GM19328 (cell line): ENCODE measurements at regions not wholly inside any gene's neighbourhood (a gene's known extent, or its start where the extent isn't known, plus 50 kb on each side); places are given as distances from the start of the nearest gene placed in this dataset.

Experiments
- ATAC-seq: cut with Tn5 transposase; IDR thresholded peaks from one replicate; pipeline ENCODE4 v1.9.1; 2021; ENCODE audit warnings: mild to moderate bottlenecking, moderate library complexity; ENCODE audit not compliant: unreplicated experiment

DNA sequence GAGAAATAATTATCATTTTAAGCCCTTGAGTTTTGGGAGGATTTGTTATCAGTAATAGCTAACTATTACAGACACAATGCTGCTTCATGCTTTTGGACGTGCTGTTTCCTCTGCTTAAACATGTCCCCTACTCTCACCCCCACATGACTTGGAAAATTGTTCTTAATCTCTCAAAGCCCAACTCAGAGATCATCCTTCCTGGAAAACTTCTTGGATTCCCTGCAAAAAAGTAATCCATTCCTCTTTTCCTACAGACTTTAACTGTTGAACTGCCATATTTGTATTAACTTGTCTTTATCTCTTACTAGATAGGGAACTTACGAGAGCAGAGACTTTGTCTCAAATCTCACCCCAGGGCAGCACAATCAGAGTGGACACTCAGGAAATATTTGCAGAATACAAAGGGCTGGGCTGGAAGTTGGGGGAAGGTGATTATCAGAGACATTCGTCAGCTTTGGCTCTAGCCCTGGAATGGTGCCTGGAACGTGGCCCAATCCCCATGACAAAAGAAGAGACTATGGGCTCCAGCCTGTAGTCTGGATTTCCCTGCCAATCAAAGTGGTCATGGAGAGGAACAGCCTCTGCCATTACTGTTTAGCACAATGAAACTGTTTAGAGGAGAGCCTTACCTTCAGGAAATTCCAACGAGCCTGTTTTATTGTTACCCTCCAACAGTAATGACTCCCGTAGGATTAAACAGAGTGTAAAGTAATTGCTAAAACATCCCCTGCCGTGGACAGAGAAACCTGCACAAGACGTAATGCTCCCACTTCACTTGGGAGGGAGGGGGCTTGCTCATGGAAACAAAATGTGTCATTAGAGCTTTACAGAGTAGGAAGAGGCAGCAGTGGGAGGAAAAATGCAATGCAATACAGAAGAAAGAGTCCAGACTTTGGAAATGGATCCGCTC lies 140.4 kb upstream of the AUTS2 start:
- no peak for ATAC-seq

DNA sequence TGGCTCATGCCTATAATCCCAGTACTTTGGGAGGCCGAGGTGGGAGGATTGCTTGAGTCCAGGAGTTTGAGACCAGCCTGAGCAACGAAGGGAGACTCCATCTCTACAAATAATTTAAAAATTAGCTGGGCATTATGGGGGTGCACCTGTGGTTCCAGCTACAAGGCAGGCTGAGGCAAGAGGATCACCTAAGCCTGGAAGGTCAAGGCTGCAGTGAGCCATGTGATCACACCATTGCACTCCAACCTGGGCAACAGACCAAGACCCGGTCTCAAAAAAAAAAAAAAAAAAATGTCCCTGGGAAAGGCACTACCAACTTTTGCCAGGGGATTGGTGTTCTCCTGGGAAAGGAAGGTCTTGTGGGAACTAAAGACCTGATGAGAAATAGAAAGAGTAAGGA lies 134.2 kb upstream of the AUTS2 start:
- no peak for ATAC-seq

DNA sequence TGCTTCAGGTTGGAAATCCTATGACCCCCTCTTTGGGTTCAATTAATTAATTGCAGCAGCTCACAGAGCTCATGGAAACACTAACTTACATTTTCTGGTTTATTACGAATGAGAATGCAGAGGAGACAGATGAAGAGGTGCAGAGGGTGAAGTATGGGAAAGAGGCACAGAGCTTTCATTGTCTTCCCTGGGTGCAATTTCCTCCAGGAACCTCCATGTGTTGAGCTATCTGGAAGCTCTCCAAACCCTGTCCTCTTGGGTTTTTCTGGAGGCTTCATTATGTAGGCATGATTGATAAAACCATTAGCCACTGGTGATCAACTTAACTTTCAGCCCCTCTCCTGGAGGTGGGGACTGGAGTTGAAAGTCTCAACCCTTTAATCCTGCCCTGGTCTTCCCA lies 133.0 kb upstream of the AUTS2 start:
- no peak for ATAC-seq

DNA sequence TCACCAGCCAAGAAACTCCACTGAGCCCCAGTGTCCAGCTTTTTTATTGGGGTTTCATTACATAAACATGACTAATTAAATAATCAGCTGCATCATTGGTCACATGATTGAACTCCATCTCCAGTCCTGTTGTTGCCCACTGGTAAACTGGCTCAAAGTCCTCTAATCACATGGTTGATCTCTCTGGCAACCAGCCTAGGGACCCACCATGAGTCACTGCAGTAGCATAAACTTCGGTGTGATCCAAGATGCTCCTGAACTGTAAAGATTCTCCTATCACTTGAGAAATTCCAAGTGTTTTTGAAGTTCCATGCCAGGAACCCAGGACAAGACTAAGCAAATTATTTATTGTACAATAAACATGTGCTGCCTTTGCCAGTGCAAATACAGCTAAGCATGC lies 130.4 kb upstream of the AUTS2 start:
- ATAC-seq, result no peak

DNA sequence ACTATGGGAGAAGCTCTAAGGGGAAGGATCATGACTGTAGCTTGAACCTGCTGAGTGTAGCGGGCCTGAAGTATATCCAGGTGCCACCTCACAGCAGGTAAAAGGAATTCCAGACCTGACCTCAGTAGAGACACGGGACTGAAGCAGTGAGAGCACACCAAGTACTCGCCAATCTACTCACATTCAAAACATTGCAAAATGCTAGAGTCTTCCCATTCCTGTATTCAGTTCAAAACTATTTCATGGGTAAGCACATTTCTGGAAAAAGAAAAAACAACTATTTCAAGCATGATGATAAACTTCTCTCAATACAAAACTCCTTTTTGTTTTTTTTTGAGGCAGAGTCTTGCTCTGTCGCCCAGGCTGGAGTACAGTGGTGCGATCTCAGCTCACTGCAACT lies 121.9 kb upstream of the AUTS2 start:
- no peak for ATAC-seq

DNA sequence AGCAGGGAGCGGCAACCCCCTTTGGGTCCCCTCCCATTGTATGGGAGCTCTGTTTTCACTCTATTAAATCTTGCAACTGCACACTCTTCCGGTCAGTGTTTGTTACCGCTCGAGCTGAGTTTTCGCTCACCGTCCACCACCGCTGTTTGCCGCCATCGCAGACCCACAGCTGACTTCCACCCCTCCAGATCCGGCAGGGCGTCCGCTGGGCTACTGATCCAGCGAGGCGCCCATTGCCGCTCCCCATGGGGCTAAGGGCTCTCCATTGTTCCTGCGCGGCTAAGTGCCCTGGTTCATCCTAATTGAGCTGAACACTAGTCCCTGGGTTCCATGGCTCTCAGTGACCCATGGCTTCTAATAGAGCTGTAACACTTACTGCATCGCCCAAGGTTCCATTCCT lies 115.6 kb upstream of the AUTS2 start:
- no peak for ATAC-seq

DNA sequence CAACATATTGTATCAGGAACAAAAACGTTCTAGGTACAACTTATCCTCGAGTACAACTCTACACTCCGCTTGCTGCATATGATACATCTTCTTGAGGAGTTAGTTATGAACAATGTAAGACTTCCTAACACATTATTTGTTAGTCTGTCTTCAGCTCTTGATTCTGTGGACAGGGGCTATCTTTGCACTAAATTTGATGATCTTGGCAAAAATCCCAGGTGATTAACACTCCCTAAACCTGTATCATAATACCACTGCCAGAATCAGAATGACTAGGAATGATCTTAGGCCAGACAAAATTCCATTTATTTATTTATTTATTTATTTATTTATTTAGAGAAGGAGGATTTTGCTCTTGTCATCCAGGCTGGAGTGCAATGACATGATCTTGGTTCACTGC lies 108.7 kb upstream of the AUTS2 start:
- no peak for ATAC-seq

DNA sequence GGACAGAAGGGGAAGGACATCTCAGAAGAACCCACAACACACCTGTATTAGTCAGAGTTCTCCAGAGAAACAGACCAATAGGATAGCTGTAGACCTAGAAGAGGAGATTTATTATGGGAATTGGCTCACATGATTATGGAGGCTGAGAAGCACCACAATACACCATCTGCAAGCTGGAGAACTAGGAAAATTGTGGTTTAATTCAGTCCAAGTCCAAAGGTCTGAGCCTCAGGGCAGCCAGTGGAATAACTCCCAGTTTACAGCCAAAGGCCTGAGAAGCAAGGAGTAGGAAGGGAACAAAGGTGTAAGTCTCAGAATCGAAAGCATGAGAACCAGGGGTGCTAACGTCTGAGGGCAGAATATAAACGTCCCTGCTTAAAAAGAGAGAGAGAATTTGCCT lies 99.6 kb upstream of the AUTS2 start:
- no peak for ATAC-seq

DNA sequence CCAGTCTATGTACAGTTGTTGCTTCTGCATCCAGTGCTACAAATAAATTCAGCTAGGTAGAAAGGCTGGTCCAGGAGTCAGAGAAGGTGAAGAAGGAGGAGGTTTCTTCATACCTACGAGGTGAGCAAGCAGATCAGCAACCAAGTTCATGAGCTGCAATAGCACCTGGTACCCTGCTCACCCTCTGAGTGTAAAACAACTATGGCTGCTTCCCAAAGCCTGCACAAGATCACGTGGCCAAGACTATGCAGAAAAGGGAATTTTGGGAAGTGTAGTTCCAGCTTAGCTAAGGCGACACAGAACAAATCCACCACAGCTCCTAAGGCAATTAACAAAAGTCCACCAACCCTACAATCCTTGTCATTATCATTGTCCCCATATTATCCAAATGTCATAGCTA lies 95.9 kb upstream of the AUTS2 start:
- no peak for ATAC-seq

DNA sequence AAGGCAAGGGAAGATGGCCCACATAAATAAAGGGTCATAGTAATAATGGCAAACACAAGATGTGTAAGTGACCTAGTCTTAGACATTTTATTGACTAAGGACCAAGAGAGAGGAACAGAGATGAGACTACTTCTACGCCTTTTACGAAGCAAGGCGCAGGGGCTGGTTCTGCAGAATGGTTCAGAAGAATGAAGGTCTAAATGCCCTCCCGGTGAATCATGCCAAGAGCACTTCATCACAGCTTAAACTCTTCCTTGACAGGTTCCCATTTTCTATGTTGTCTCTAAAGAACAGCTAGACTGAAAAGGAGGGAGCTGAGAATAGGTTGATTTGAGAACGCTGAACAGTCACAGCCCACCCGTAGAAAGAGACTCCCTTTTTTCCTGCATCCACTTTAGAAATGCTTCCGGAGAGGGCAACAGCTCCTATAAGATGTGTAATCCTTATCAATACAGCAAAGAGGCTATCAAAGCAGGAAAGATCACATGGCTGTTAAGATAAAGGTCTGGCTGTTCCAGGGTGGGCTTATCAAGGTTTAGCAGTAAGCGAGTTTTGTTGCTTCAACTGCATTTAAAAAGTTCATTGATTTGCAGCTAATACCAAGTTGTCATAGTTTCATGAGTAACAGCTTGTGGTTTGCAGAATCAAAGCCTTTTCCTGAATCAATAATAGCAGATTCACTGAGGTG lies 93.4 kb upstream of the AUTS2 start:
- ATAC-seq, result no peak

DNA sequence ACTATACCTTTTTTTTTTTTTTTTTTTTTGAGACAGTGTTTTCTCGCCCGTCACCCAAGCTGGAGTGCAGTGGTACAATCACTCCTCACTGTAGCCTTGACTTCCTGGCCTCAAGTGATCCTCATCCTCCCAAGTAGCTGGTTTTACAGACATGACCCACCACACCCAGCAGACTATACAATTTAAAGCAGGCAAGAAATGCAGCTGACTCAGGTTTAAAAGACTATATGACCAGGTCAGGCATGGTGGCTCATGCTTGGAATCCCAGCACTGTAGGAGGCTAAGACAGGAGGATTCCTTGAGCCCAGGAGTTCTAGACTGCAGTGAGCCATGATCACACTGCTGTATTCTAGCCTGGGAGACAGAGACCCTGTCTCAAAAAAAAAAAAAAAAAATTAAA lies 89.5 kb upstream of the AUTS2 start:
- no peak for ATAC-seq

DNA sequence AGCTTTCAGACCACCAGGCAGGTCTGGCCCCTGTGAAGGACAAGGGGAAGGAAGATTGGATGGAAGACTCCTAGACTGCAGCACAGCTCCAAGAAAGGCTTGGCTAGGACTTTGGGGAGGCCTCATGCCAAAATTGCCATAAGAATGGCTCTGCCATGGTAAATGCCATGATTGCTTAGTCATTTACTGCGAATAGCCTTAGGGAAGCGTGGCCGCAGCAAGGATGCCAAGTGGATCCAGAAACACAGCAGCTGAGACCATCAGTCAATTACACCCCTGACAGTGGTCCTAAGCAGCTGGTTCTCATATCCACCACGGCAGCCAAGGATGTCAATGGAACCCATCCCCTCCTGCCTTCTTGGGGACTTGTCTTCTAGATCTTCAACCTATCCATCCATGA lies 88.2 kb upstream of the AUTS2 start:
- ATAC-seq, result no peak

DNA sequence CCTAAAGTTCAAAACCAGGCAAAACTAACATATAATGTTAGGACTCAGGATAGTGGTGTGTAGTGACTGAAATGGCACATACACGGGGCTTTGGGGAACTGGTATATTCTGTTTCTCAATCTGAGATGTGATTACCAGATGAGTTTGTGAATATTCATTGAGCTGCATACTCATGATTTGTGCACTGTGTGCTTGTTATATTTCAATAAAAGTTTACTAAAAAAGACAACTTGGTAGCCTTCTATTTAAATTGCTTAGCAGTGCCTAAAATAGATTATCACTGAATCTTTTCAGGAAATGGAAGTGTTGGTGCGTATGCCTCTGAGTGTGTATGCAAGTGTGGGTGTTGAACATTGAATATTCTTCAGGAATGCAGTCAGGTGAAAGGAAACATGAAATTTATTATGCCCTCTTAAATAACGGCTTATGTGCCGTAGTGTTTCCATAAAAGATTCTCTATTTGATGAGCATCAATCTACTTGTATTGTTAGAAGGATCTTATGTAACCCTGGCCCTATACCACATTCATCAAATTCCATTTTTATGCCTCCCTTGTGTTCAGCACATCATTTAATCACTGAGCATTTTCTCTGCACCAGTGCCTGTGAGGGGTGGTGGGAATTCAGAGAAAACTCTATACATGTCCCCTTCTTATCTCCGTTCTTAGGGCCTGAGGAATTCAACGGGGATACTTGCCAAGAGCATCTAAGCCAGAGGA lies 82.6 kb upstream of the AUTS2 start:
- no peak for ATAC-seq

DNA sequence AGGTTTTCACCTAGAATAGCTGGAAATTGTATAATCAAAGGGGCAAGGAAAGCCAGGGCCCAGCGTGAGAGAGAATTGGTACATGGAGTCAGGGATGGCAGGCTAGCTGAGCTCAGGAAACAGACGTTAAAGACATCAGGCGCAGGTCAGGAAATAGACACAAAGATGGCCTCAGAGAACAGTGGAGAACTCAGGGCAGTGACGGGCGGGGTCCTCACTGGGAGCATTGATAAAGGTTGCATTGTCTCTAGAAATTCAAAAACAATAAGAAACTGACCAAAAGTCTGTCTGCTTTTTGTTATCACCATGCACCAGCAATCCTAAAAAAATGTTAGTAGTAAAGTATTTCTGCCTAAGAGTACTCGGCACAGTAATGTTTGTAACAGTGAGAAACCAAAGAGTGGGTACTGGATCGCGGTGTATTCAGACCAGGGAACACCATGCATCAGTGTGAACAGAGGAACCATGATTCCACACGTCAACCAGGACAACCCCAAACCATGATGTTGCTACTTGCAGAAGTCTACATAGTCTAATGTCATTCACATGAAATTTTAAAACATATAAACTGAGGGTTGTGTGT lies 81.9 kb upstream of the AUTS2 start:
- ATAC-seq, result no peak

DNA sequence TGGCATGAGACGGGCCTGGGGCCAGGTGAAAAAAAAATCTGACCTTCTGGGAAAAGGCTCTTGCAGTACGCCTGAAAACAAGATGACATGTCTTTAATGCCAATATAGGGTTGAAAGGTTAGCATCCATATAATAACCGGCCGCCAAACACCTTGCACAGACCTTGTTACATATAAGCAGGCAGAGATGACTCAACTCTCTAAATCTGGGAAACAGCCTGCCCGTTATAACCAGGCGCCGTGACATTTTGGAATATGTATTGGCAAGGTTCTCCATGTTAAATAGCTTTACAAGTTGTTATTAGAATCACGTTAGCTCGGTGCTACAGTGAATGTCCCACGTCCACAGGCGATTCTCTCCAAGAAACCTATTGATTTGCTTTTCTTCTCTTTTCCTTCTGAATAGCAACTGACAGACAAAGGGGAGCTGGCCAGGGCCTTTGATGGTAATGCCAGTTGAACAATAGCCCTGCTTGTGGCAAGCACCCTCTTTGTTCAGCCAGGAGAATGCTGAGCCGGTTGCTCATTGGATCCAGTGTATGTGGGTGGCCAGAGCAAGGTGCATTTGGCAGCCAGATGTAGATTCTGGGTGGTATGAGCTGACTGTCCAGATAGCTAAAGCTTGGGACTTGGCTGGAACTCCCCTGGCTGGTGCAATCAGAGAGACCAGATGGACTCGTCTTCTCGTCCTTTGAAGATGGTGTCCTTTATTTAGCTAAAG lies 80.1 kb upstream of the AUTS2 start:
- ATAC-seq, result no peak

DNA sequence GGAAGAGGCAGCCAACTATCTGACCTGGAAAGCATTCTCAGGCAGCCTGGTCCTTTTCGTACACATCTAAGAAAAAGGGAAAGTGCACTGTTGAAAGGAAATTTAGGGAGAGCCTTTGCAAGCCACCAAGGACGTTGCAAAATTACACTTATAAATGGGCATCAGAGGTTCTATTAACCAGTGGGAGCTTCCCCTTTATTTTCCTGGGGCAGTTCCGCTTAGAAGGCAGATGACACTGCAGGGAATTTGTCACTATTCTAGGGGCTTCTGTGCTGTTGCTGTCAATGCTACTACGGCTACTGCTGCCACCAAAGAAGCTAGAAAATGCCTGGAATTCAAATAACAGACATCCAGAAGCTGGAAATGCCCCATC lies 79.6 kb upstream of the AUTS2 start:
- ATAC-seq, result no peak

DNA sequence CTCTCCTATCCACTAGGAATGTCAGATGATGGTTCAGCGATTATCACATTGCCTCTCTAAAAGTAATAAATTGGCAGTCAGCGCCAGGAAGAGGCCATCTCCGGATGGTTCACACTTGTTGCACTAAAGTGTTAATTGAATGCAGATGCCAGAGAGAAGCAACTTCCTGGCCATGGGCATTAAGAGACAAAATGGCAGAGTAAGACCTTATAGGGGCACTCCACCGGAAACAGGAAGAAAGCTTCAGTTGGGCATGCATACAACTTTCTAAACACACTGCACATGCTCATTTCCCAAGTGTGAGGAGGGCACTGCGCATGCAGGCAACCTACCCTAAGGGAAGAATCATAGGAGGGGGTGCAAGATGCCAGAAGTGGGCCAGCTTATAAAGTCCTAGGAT lies 71.7 kb upstream of the AUTS2 start:
- no peak for ATAC-seq

DNA sequence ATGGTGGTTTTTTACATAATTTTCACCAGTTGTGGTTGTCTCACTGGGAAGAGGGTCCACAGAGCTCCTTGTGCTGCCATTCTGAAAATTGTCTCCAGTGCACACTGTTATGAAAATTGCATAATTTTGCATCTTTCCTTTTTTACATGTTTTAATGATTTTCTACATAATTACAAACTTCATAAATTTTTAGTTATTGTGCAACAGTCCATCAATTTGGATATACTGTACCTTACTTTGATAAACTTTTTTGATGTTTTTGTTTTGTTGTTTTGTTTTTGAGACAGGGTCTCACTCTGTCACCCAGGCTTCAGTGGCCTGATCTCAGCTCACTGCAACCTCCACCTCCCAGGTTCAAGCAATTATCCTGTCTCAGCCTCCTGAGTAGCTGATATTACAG lies 70.6 kb upstream of the AUTS2 start:
- no peak for ATAC-seq

DNA sequence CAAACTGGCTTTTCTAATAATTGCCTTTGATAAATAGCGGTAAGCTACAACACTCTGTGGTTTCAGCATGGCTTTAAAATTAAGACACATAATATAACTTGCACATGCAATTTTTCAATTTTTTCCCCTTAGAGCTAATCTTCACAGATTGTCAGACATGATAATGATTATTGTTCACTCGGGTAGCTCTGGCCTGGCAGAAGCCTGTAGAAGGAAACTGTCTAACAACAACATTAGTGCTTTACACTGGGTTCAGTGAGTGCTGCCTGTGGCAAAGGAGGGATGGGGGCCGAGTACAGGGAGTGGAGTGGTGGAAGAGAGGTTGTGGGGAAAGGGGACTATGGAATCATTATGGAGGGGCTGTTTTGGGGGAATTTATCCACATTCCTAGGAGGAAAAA lies 67.2 kb upstream of the AUTS2 start:
- no peak for ATAC-seq

DNA sequence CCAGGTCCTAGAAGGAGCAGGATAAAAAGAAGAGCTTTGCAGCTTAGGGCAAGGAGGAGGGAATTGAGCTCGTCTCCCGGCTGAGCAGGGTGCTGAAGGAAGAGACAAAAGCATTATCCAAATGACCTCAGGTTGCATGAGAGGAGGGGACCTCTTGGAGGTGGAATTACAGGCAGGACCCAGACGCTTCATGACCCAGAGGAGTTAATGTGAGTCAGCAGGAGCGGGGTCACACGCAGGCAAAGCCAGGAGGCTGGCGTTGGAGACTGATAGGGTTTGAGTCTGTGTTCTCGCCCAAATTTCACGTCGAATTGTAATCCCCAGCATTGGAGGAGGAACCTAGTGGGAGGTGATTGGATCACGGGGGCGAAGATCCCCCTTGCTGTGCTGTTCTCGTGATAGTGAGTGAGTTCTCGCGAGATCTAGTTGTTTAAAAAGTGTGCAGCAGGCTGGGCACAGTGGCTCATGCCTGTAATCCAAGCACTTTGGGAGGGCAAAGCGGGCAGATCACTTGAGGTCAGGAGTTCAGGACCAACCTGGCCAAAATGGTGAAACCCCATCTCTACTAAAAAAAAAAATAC lies 63.7 kb upstream of the AUTS2 start:
- no peak for ATAC-seq

DNA sequence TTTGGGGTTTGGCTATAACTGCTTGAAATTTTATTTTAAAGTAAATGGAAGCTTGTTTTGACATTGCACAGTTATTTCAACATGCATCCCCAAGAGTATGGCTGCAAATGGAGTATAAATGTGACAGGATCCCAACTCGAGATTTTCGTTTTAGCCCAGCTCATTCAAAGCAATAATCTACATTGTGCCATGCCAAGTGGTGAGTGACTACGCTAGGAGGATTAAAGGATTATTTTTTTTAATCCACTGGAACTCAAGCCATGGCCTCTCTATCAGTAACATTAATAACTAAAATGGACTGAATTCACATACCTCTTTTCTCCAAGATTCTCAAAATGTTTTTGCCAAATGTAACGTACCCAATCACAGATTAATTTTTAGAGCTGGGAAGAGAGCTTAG lies 60.6 kb upstream of the AUTS2 start:
- no peak for ATAC-seq
